ENCODE measurements at regions not wholly inside any gene's neighbourhood (a gene's known extent, or its start where the extent isn't known, plus 50 kb on each side); places are given as distances from the start of the nearest gene placed in this dataset.

- Histone ChIP-seq H3K4me3 (ENCODE audit: low read length in 2 of 2) (no peak overlapping the region), H3K9me3 (ENCODE audit: control insufficient read depth in 2 of 2, low read length in 2 of 2) (no peaks in the 10 kb centered on the region), H3K27ac (ENCODE audit: low read length) (no peak overlapping the region), H3K27me3 (ENCODE audit: control insufficient read depth in 1 of 2, insufficient read depth in 2 of 2, low read length in 2 of 2) (no peaks in the 10 kb centered on the region), H3K36me3 (ENCODE audit: control insufficient read depth in 2 of 2, insufficient read depth in 2 of 2, low read length in 2 of 2) (no peaks in the 10 kb centered on the region), H3K9ac (ENCODE audit: low read length in 2 of 2) (no peak overlapping the region), H3K4me1 (ENCODE audit: control insufficient read depth, insufficient read depth, low read length) (no peaks in the 10 kb centered on the region)
Observed at GRCh38 chr4:81974523-81974922, 399.3 kb downstream of the HNRNPD start.

GRCh38 chr4:81971637-81972381, 402.0 kb downstream of the HNRNPD start:
- no peak overlapping the region for H3K4me3 ChIP-seq (ENCODE audit: low read length in 2 of 2)
- H3K27ac ChIP-seq (ENCODE audit: low read length): no peak overlapping the region
- H3K9me3 ChIP-seq (ENCODE audit: control insufficient read depth in 2 of 2, low read length in 2 of 2): no peaks in the 10 kb centered on the region
- no peak overlapping the region for H3K9ac ChIP-seq (ENCODE audit: low read length in 2 of 2)
- no peaks in the 10 kb centered on the region for H3K36me3 ChIP-seq (ENCODE audit: control insufficient read depth in 2 of 2, insufficient read depth in 2 of 2, low read length in 2 of 2)
- H3K4me1 ChIP-seq (ENCODE audit: control insufficient read depth, insufficient read depth, low read length): no peaks in the 10 kb centered on the region
- H3K27me3 ChIP-seq (ENCODE audit: control insufficient read depth in 1 of 2, insufficient read depth in 2 of 2, low read length in 2 of 2): no peaks in the 10 kb centered on the region

- H3K4me1 ChIP-seq (ENCODE audit: control insufficient read depth, insufficient read depth, low read length): no peaks in the 10 kb centered on the region
- no peak overlapping the region for H3K4me3 ChIP-seq (ENCODE audit: low read length in 2 of 2)
- no peak overlapping the region for H3K9ac ChIP-seq (ENCODE audit: low read length in 2 of 2)
- H3K27me3 ChIP-seq (ENCODE audit: control insufficient read depth in 1 of 2, insufficient read depth in 2 of 2, low read length in 2 of 2): no peaks in the 10 kb centered on the region
- no peaks in the 10 kb centered on the region for H3K36me3 ChIP-seq (ENCODE audit: control insufficient read depth in 2 of 2, insufficient read depth in 2 of 2, low read length in 2 of 2)
- H3K9me3 ChIP-seq (ENCODE audit: control insufficient read depth in 2 of 2, low read length in 2 of 2): no peaks in the 10 kb centered on the region
- H3K27ac ChIP-seq (ENCODE audit: low read length): no peak overlapping the region
Observed at GRCh38 chr4:81971061-81971460, 402.7 kb downstream of the HNRNPD start.

GRCh38 chr4:81970454-81970853, 403.3 kb downstream of the HNRNPD start:
- Histone ChIP-seq H3K27me3 (ENCODE audit: control insufficient read depth in 1 of 2, insufficient read depth in 2 of 2, low read length in 2 of 2) (no peaks in the 10 kb centered on the region), H3K4me3 (ENCODE audit: low read length in 2 of 2) (no peak overlapping the region), H3K9ac (ENCODE audit: low read length in 2 of 2) (no peak overlapping the region), H3K9me3 (ENCODE audit: control insufficient read depth in 2 of 2, low read length in 2 of 2) (no peaks in the 10 kb centered on the region), H3K27ac (ENCODE audit: low read length) (no peak overlapping the region), H3K36me3 (ENCODE audit: control insufficient read depth in 2 of 2, insufficient read depth in 2 of 2, low read length in 2 of 2) (no peaks in the 10 kb centered on the region), H3K4me1 (ENCODE audit: control insufficient read depth, insufficient read depth, low read length) (no peaks in the 10 kb centered on the region)

GRCh38 chr4:81966676-81967075, 407.1 kb downstream of the HNRNPD start:
- no peaks in the 10 kb centered on the region for H3K36me3 ChIP-seq (ENCODE audit: control insufficient read depth in 2 of 2, insufficient read depth in 2 of 2, low read length in 2 of 2)
- no peaks in the 10 kb centered on the region for H3K4me1 ChIP-seq (ENCODE audit: control insufficient read depth, insufficient read depth, low read length)
- H3K9me3 ChIP-seq (ENCODE audit: control insufficient read depth in 2 of 2, low read length in 2 of 2): no peaks in the 10 kb centered on the region
- H3K9ac ChIP-seq (ENCODE audit: low read length in 2 of 2): no peak overlapping the region
- H3K27me3 ChIP-seq (ENCODE audit: control insufficient read depth in 1 of 2, insufficient read depth in 2 of 2, low read length in 2 of 2): no peaks in the 10 kb centered on the region
- no peak overlapping the region for H3K4me3 ChIP-seq (ENCODE audit: low read length in 2 of 2)
- no peak overlapping the region for H3K27ac ChIP-seq (ENCODE audit: low read length)

- H3K4me1 ChIP-seq (ENCODE audit: control insufficient read depth, insufficient read depth, low read length): no peaks in the 10 kb centered on the region
Observed at GRCh38 chr4:81965911-81966310, 407.9 kb downstream of the HNRNPD start.

GRCh38 chr4:81965454-81965853, 408.3 kb downstream of the HNRNPD start:
- H3K9me3 ChIP-seq (ENCODE audit: control insufficient read depth in 2 of 2, low read length in 2 of 2): no peaks in the 10 kb centered on the region
- H3K27ac ChIP-seq (ENCODE audit: low read length): no peak overlapping the region
- no peak overlapping the region for H3K4me3 ChIP-seq (ENCODE audit: low read length in 2 of 2)
- no peak overlapping the region for H3K9ac ChIP-seq (ENCODE audit: low read length in 2 of 2)
- no peaks in the 10 kb centered on the region for H3K4me1 ChIP-seq (ENCODE audit: control insufficient read depth, insufficient read depth, low read length)
- H3K27me3 ChIP-seq (ENCODE audit: control insufficient read depth in 1 of 2, insufficient read depth in 2 of 2, low read length in 2 of 2): no peaks in the 10 kb centered on the region
- no peaks in the 10 kb centered on the region for H3K36me3 ChIP-seq (ENCODE audit: control insufficient read depth in 2 of 2, insufficient read depth in 2 of 2, low read length in 2 of 2)

More at GRCh38 chr4:81965911-81966310, 407.9 kb downstream of the HNRNPD start:
- H3K4me3 ChIP-seq (ENCODE audit: low read length in 2 of 2): no peak overlapping the region
- H3K36me3 ChIP-seq (ENCODE audit: control insufficient read depth in 2 of 2, insufficient read depth in 2 of 2, low read length in 2 of 2): no peaks in the 10 kb centered on the region
- H3K9me3 ChIP-seq (ENCODE audit: control insufficient read depth in 2 of 2, low read length in 2 of 2): no peaks in the 10 kb centered on the region
- no peak overlapping the region for H3K27ac ChIP-seq (ENCODE audit: low read length)
- no peak overlapping the region for H3K9ac ChIP-seq (ENCODE audit: low read length in 2 of 2)
- no peaks in the 10 kb centered on the region for H3K27me3 ChIP-seq (ENCODE audit: control insufficient read depth in 1 of 2, insufficient read depth in 2 of 2, low read length in 2 of 2)

- H3K4me3 ChIP-seq (ENCODE audit: low read length in 2 of 2): no peak overlapping the region
- no peaks in the 10 kb centered on the region for H3K9me3 ChIP-seq (ENCODE audit: control insufficient read depth in 2 of 2, low read length in 2 of 2)
- no peak overlapping the region for H3K9ac ChIP-seq (ENCODE audit: low read length in 2 of 2)
- no peaks in the 10 kb centered on the region for H3K36me3 ChIP-seq (ENCODE audit: control insufficient read depth in 2 of 2, insufficient read depth in 2 of 2, low read length in 2 of 2)
- no peaks in the 10 kb centered on the region for H3K4me1 ChIP-seq (ENCODE audit: control insufficient read depth, insufficient read depth, low read length)
- no peak overlapping the region for H3K27ac ChIP-seq (ENCODE audit: low read length)
- peaks cover 0 to 4% of the 10 kb centered on the region in 2 donors for H3K27me3 ChIP-seq (ENCODE audit: control insufficient read depth in 1 of 2, insufficient read depth in 2 of 2, low read length in 2 of 2)
Observed at GRCh38 chr4:81963763-81964020, 410.1 kb downstream of the HNRNPD start.

GRCh38 chr4:81963015-81963762, 410.6 kb downstream of the HNRNPD start:
- Histone ChIP-seq H3K4me1 (ENCODE audit: control insufficient read depth, insufficient read depth, low read length) (no peaks in the 10 kb centered on the region), H3K36me3 (ENCODE audit: control insufficient read depth in 2 of 2, insufficient read depth in 2 of 2, low read length in 2 of 2) (no peaks in the 10 kb centered on the region), H3K9ac (ENCODE audit: low read length in 2 of 2) (no peak overlapping the region), H3K27ac (ENCODE audit: low read length) (no peak overlapping the region), H3K9me3 (ENCODE audit: control insufficient read depth in 2 of 2, low read length in 2 of 2) (no peaks in the 10 kb centered on the region), H3K27me3 (ENCODE audit: control insufficient read depth in 1 of 2, insufficient read depth in 2 of 2, low read length in 2 of 2) (peaks cover 0 to 4% of the 10 kb centered on the region in 2 donors), H3K4me3 (ENCODE audit: low read length in 2 of 2) (no peak overlapping the region)

GRCh38 chr4:81960961-81961360, 412.8 kb downstream of the HNRNPD start:
- Histone ChIP-seq H3K4me3 (ENCODE audit: low read length in 2 of 2) (no peak overlapping the region), H3K9ac (ENCODE audit: low read length in 2 of 2) (no peak overlapping the region), H3K4me1 (ENCODE audit: control insufficient read depth, insufficient read depth, low read length) (no peaks in the 10 kb centered on the region), H3K27me3 (ENCODE audit: control insufficient read depth in 1 of 2, insufficient read depth in 2 of 2, low read length in 2 of 2) (peaks cover 0 to 4% of the 10 kb centered on the region in 2 donors), H3K36me3 (ENCODE audit: control insufficient read depth in 2 of 2, insufficient read depth in 2 of 2, low read length in 2 of 2) (no peaks in the 10 kb centered on the region), H3K9me3 (ENCODE audit: control insufficient read depth in 2 of 2, low read length in 2 of 2) (no peaks in the 10 kb centered on the region), H3K27ac (ENCODE audit: low read length) (no peak overlapping the region)

GRCh38 chr4:81954271-81954670, 419.5 kb downstream of the HNRNPD start:
- Histone ChIP-seq H3K27ac (ENCODE audit: low read length) (no peak overlapping the region), H3K27me3 (ENCODE audit: control insufficient read depth in 1 of 2, insufficient read depth in 2 of 2, low read length in 2 of 2) (no peaks in the 10 kb centered on the region), H3K4me3 (ENCODE audit: low read length in 2 of 2) (no peak overlapping the region), H3K36me3 (ENCODE audit: control insufficient read depth in 2 of 2, insufficient read depth in 2 of 2, low read length in 2 of 2) (no peaks in the 10 kb centered on the region), H3K9me3 (ENCODE audit: control insufficient read depth in 2 of 2, low read length in 2 of 2) (no peaks in the 10 kb centered on the region), H3K9ac (ENCODE audit: low read length in 2 of 2) (no peak overlapping the region), H3K4me1 (ENCODE audit: control insufficient read depth, insufficient read depth, low read length) (no peaks in the 10 kb centered on the region)

Data from stomach smooth muscle (tissue), 2 donors.